Dedifferentiated amniotic fluid mesenchymal stem cell (primary cell): ENCODE measurements at regions not wholly inside any gene's neighbourhood (a gene's known extent, or its start where the extent isn't known, plus 50 kb on each side); places are given as distances from the start of the nearest gene placed in this dataset.
A peak's percentile ranks its signal among the peaks of the same experiment; 100 is the strongest.
"Not testable (repeated sequence)": the region's sequence is repeated elsewhere in the genome, so short reads cannot be mapped to it uniquely, and the experiment has no call there.

Experiments
- DNase-seq: peaks from one replicate; pipeline ENCODE4 v3.0.0-alpha.2; 2016; ENCODE audit errors: extremely low spot score

DNA sequence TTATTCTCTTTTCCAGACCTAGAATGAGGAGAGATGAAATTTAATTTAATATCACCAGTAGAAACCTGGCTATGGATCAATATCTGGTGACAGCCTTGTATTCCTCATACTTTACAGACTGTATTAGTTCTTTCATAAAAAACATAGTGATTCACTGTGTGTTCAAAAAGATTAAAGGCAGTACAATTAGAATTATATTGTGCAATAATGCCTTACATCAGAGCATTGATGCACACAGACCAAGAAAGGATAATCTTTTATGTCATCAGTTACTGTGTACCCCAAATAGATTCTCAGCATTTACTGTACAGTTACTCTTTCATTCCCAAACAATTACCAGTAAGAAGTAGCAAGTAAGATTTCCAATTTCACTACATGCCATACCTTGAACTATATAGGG is 260.5 kb upstream of the ANXA10 start:
- DNase-seq: no peak

GRCh38 chr4:167838686-167839085 is 253.7 kb upstream of the ANXA10 start:
- no peak for DNase-seq

- no peak for DNase-seq
Measured at GRCh38 chr4:167842487-167842886, 249.8 kb upstream of the ANXA10 start.

GRCh38 chr4:167854881-167855280 is 237.5 kb upstream of the ANXA10 start:
- no peak for DNase-seq

GRCh38 chr4:167858127-167858526 is 234.2 kb upstream of the ANXA10 start:
- DNase-seq: not testable (repeated sequence)

DNA sequence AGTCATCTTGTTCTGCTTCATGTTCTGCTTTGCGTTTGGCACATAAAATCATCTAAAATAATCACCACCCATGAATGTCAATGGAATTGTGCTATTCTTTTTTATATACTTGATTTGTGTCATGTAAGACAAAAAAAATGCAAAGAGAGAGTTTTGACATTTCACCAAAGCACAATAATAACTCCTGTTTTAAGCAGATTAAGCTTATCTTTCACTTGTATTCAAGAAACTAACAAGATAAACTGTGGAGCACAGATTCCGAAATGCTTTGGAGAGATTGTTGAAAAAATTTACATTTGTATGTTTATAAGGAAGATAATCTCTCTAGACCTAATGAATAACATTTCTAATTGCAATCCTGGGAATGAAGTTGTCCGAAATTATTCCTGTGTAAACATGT is 225.1 kb upstream of the ANXA10 start:
- DNase-seq: no peak

GRCh38 chr4:167868163-167868562 is 224.2 kb upstream of the ANXA10 start:
- DNase-seq: no peak

- DNase-seq: peak; percentile 41
Measured at GRCh38 chr4:167873496-167873895, 218.8 kb upstream of the ANXA10 start.

- not testable (repeated sequence) for DNase-seq
Measured at GRCh38 chr4:167876091-167876490, 216.2 kb upstream of the ANXA10 start.

DNA sequence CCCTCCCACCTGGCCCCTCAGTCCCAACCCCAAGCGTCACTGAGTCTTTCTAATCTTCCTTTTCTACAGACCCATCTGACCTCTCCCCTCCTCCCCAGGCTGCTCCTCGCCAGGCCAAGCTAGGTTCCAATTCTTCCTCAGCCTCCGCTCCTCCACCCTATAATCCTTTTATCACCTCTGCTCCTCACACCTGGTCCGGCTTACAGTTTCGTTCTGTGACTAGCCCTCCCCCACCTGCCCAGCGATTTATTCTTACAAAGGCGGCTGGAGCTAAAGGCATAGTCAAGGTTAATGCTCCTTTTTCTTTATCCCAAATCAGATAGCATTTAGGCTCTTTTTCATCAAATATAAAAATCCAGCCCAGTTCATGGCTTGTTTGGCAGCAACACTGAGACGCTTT is 214.5 kb upstream of the ANXA10 start:
- not testable (repeated sequence) for DNase-seq

GRCh38 chr4:167883266-167883665 is 209.1 kb upstream of the ANXA10 start:
- no peak for DNase-seq

- DNase-seq: no peak
Measured at GRCh38 chr4:167885071-167885470, 207.3 kb upstream of the ANXA10 start.

DNA sequence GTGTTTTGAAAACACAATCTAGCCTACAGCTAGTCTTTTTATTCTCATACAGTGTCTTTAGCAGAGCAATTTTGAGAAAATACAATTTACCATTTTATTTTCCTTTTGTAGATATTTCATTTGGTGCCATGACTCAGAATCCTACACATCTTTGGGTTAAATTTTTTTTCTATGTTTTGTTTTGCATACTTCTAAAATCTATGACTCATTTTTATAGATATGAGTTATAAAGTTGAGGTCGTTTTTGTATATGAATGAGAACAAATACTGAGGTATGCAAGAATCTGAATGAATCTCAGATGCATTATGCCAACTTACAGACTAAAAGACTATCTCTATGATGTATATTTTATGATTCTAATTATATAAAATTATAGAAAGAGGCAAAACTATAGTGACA is 206.5 kb upstream of the ANXA10 start:
- no peak for DNase-seq

DNA sequence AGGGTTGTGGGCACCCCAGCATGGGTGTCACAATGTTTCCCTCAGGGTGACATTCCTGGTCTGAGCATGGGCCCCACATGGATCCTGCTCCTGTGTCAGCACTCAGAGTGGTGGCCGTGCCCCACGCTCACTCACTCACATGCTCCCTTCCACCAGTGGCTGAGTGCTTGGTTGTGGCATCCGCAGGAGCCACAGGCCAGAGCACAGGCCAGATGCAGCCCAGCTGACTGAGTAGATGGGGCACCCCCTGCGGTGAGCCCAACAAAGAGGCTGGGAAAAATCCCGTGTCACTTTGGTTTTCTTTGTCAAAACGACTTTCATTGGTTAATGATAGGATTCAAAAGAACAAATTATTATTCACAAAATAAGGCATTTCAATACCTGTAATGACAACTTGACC is 204.6 kb upstream of the ANXA10 start:
- DNase-seq: no peak

DNA sequence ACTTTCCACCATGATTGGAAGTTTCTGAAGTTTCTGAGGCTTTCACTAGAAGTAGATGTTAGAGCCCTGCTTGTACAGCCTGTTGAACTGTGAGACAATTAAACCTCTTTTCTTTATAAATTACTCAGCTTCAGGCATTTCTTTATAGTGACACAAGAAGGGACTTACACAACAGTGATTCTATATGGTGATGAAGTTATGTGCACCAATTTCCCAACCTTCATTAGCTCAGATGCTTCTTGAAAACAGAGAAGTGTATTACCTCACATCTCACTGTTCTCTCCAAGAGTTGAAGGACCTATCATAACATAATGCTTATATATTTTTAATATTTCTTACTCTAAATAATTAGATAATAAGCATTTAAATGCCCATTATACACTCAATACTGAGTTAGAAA is 202.1 kb upstream of the ANXA10 start:
- DNase-seq: no peak

DNA sequence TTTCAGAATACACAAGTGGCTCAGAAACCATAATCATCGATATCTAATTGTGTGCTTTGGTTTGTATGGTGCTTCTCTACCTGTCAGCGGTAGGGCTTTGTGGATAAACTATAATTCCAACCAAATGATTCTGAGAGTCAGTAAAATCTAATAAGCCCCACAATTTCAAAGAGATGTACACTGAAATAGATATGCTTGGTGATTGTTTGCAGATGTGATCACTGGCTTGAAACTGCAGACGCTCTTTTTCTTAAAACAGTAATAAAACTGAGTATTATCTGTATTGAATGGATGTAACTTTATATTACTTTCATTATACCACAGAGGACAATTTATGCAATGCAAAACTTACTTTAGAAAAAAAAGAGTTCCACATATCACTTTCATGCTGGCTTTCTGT is 198.8 kb upstream of the ANXA10 start:
- DNase-seq: no peak

DNA sequence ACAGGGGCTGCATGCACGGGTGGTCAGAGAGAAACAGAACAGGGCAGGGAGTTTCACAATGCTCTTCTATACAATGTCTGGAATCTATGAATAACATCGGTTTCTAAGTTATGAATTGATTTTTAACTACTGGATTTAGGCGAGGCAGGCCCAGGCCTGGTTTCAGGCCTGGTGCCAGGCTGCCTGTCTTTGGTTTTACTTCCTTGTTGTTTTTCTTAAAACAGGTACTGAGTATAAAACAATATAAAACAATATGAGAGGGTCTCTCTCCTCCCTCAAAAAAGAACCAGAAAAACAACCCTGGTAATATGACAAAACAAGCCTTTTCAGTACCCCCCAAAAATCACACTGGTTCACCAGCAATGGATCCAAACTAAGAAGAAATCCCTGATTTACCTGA is 196.1 kb upstream of the ANXA10 start:
- DNase-seq: not testable (repeated sequence)

GRCh38 chr4:167897116-167897515 is 195.2 kb upstream of the ANXA10 start:
- no peak for DNase-seq

DNA sequence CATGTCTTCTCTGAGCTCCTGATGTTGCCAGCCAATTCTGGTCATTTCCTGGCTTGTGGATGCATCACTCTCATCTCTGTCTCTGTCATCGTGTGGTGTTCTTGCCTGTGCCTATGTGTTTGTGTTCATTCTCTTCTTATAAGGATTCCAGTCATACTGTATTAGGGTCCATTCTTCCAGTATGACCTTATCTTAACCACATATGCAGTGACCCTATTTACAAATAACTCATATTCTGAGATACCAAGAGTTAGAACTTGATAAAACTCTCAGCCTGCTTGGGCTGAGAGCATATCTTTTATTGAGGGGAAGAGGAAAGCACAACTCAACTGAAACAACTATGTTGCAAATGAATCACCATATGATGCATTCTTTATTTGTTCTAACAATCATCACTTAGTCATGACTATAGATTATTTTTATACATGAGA is 189.0 kb upstream of the ANXA10 start:
- peak; percentile 31 for DNase-seq

DNA sequence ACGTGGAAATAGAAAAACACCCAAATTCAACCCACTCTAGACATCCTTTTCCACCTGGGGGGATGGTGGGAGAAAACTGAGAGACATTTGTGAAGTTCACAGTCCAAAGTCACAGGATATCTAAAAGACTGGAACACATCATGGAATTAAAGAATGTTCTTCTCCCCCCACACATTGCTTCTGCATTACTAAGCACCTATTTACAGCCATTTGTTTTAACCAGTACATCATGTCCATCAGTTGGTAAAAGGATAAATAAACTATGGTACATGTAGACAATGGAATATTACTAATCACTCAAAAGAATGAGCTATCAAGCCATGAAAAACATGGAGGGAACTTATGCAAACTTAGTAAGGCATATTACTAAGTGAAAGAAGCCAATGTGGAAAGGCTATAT is 185.5 kb upstream of the ANXA10 start:
- DNase-seq: no peak

DNA sequence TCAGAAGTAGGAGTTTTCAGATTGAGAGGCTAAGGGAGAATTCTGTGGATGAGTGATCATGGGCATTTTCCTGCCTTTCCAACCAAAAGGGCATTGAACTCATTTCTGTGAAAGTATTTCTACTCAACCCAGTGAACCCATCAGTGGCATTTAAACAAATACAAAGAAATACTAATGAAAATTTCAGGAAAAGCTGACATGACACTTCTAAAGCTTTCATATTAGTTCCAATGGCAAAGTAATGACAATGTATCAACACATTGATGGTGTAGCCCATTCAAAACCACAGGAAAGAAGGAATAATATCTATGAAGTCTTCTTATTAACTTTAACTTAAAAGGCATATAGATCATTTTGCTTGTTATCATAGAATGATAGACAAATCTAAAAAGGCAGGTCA is 183.5 kb upstream of the ANXA10 start:
- DNase-seq: no peak

DNA sequence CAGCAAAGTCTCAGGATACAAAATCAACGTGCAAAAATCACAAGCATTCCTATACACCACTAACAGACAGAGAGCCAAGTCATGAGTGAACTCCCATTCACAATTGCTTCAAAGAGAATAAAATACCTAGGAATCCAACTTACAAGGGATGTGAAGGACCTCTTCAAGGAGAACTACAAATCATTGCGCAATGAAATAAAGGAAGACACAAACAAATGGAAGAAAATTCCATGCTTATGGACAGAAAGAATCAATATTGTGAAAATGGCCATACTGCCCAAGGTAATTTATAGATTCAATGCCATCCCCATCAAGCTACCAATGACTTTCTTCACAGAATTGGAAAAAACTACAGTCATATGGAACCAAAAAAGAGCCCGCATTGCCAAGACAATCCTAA is 179.8 kb upstream of the ANXA10 start:
- not testable (repeated sequence) for DNase-seq

- no peak for DNase-seq
Measured at GRCh38 chr4:167918077-167918476, 174.3 kb upstream of the ANXA10 start.

DNA sequence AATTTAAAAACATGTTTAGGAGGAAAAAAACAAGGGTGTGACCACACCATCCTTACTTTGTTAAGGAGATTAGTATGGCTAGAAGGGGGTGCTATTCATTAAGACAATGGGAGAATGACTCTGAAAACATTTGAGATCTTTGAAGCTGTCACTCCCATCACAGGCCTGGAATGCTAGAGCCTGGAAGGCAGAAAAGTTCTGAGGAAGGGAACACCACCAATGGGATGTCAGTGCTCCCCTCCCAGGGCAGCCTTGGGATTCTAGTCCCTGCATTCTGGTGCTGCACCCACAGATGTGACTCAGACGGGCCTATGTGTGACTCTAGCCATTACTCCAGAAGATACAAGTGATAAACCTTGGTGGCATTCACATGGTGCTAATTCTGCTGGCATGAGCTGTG is 162.2 kb upstream of the ANXA10 start:
- no peak for DNase-seq

DNA sequence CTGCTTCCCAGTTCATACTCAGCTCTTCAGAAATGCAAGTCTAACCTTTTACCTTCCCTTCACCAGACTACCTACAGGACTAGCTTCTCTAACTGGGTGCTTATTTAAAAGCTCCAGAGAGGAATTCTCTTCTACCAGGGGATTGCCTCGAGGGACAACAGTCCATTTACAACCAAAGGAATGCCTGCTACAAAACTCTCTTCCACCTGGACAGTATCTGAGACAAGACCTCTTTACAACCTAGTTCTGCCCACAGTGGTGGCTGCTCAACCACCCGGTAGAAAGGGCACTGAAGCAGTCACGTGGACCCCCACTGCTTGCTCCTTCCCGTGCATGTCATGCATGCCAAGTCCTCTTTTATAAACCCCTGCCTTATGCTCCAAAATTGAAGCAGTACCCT is 158.1 kb upstream of the ANXA10 start:
- DNase-seq: no peak
